ENCODE measurements at regions not wholly inside any gene's neighbourhood (a gene's known extent, or its start where the extent isn't known, plus 50 kb on each side); places are given as distances from the start of the nearest gene placed in this dataset.

DNA sequence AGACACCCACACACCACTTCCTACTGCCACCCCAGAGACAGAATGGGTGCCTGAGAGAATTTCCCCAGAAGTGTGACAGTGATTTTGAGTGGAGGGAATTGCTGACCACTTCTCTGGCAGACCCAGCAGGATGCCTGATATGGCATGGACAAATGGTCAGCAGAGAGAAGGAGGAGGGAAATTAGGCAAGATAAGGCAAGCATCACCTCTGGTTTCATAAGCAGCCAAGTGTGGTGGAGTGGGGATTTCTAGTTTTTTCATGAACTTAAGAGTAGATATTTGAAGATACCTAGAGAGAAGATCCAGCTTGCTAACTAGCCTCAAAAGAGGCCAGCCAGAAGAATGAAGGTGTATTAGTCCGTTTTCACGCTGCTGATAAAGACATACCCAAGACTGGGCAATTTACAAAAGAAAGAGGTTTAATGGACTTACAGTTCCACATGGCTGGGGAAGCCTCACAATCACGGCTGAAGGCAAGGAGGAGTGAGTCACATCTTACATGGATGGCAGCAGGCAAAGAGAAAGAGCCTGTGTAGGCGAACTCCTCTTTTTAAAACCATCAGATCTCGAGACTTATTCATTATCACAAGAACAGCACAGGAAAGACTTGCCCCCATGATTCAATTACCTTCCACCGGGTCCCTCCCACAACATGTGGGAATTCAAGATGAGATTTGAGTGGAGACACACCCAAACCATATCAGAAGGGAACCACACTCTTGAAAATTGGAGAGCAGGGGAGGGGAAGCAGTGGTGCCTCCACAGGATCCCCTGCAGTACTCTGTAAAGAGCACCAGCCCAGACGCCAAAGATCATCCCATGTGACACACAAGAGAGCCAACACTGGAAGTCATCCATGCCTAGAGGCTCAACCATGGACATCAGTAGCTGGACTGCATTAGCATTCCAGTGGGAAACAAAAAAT, 64.2 kb downstream of the RBM43 start:
- DNase-seq: no peak

DNA sequence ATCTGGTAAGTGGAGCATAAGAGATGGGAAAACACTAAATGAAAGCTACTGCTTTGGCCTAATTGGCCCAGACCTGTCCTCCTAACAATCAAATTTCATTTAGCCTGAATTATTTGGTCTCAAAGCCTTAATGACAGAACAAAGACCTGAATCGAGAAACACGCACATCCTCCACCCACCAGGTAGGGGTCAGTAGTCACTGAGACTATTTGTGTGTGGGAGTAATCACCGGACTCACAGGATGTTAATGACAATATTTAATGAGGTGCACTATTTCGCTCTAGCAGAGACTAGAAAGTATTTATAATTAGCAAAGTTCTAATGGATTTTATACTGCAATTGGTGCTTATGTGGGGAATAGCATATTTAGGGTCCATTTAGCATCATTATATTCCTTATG, 68.1 kb downstream of the RBM43 start:
- no peak for DNase-seq

DNA sequence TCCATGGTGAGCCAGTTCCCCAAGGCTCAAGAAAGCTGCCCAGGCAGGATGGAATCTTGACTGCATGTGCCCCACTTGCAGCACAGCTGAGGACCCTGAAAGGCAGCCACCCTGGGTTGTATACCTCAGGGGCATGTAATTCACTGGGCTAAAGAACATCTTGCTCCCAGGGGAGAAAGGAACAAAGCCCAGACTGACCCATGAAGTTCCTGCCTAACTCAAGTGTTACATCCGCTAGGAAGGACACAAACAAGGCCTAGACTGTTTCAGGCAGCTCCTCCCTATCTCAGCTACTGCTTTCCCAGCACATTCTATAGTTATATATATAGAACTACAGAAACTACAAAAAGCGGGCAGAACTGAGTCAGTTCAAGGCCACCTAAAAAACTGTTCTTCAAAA, 69.0 kb downstream of the RBM43 start:
- no peak for DNase-seq

DNA sequence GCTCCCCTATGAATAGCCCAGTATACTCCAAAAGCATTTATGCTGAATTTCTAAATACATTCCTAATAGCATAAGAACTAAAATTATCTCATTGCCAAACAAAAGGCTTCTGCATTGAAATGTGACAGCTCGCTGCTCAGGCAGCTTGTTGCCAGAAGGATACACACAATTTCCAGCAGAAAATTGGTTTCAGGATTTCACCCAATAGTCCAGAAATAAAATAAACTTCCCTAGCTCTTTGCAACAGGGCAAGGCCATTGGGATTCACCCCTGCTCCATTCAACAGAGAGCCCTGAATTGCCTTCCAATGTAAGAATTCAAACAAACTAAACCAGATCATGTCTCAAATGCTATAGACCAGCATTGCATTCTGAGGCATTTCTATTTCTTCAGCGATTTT, 70.7 kb downstream of the RBM43 start:
- DNase-seq: no peak

DNA sequence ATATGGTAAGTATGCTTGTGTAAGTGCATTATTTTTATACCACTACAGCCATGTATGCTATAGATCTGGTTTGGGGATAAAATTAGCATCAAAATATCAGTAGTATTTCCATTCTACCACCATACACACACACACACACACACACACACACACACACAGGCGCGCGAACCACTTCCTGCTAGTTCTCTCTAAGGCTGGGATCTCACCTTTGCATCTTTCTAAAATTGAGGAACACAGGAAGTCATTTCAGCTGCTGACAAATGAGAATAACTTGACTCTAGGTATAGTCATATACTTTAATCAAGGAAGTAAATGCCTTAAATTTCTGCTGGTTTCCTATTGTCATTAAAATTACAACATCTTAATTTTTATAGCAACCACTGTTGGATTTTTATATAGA, 72.5 kb downstream of the RBM43 start:
- no peak for DNase-seq

DNA sequence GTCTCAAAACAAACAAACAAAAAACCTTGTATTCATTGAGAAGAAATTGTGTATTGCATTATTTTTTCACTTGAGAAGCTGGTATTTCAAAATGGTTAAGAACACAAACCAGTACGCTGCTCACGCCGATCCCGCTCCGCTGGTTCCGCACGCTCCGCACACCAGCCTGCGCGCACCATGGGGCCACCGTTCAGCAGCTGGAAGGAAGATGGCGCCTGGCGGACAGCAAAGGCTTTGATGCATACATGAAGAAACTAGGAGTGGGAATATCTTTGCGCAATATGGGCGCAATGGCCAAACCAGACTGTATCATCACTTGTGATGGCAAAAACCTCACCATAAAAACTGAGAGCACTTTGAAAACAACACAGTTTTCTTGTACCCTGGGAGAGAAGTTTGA, 75.7 kb downstream of the RBM43 start:
- DNase-seq: no peak

DNA sequence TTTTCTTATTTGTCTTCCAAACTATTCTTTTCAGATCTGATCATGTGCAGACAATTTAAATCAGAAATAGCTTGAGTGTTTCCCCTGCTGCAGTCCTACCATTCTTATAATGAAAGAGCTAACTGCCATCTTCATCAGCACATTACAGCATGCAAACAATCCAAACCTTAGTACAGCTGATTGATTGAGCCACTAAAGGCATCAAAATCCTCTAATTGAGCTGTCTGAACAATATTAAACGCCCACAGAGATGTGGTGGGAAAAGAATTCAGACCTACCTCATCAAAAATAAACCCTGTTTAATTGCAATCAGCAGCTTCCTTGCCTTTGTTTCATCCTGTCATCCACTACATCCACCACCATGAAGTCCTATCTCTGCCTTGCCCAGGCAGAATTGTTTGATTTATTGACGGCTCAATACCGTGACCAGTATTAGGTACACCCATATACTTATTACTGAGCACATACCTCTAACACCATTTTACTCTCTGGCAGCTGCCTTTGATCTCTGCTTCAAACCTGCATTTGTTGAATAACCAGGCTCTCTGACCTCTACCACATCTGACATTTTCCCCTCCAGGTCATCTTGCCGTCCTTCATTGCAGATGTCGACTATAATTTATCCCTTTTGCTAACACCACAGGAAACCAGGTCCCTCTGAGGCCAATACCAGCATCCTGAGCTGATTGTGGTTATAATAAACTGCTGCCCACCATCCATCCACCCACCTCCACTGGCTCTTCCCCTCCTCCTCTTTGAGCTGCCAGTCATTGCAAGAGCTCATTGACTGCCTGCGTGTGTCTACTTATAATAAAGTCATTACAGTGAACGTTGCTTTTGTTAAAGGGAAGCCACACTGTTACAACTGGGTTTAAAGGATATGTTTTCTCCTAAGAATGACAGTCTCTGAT, 78.5 kb downstream of the RBM43 start:
- no peak for DNase-seq

DNA sequence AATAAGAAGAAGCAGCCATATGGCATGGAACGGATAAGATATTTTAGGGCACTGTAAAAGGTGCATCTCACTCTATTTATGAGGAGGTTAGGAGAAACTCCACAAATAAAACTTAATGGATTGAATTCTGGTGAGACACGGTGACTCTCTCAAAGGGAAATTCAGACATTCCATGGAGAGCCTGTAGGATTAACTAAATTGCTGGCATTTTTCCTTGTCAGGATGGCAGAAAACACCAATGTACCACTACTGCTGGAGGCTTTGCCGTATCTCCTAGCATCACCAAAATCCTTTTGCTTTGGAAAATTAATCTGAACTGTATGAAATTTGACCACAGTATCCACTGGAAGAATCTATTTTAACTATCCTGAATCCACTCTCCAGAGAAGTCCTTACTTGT, 79.3 kb downstream of the RBM43 start:
- no peak for DNase-seq

DNA sequence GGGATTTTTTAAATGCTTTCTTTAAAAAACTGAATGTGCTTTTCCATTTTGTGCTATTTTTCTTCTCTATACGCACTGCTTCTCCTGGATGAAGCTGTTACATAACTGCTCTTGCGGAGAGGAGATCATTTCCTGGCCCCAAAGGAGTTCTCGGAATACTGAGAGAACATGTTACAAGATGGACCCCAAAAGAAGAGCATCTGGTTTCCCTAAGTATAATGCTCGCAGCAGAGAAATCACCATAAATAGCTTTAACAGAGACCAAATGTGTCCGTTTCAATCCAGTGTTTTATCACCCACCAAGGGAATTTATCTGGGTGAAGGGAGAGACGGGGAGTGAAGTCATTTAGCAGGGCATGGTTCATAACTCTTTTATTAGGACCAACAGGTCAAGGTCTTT, 80.1 kb downstream of the RBM43 start:
- DNase-seq: no peak

DNA sequence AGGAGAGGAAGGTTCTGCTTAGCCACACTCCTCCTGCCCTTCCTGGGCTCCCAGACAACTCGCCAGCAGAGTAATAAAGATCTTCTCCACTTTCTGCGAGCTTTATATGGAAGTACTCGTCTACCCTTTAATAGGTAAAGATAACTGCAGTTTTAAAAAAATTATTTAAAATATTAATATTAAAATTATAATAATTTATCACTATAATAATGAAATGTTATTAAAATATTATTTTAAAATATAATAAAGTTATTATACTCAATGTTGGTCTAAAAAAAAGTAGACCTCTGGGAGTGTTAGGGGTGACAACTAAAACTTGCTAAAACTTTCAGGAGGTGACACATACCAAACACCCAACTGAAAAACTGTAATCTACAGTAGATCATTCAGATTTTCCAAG, 81.5 kb downstream of the RBM43 start:
- DNase-seq: no peak

DNA sequence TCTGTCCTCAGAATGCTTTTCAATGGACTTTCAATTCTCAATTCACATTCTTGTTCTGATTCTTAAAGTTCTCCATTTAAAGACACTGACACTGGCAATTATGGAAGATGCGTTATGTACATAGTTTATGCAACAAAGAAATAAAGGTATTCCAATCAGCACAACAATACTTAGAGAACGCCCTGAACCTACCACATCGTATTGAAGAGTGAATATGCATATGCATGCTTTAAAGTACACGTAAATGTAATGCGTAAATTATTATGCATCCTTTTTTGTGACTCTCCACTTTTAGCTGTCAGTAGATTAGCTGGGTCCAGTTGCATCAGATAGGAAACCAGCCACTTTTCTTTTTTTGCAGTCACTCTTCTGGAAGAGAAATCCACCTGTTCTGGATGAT, 83.5 kb downstream of the RBM43 start:
- no peak for DNase-seq

DNA sequence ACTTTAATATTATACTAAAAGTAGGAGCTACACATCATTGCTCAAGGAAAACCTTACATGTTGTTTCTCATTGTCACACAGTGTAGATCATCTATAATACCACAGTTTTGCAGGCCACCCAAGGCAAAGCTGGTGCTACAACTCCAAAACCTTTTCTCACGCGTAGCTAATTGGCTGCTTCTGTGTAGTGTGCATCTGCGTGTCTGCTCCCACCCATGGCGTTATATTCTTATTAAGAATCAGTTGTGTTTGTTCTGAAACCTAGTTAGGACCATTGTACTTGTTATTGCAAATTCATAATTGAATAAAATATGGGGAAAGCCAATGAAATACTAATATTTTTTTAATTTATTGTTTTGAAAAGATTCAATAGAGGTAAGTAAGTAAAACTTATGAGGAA, 83.9 kb downstream of the RBM43 start:
- no peak for DNase-seq

DNA sequence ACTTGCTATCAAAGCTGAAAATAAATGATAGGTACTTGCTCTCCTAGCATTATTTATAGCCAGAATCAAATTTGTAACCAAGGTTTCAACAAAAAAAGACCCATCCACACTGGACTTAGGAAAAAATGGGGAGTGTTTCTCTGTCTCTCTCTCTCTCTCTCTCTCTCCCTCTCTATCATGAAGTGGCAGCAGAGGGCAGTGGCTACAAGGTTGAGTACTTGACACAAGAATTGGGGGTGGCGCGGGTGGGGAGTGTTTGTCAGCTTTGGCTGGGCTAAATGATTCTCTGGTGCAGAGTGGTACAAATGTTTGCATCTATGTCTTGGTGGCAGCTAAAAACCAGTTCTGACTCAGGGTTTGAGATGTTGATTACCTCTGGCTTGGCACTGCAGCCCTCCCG, 85.0 kb downstream of the RBM43 start:
- DNase-seq: no peak

DNA sequence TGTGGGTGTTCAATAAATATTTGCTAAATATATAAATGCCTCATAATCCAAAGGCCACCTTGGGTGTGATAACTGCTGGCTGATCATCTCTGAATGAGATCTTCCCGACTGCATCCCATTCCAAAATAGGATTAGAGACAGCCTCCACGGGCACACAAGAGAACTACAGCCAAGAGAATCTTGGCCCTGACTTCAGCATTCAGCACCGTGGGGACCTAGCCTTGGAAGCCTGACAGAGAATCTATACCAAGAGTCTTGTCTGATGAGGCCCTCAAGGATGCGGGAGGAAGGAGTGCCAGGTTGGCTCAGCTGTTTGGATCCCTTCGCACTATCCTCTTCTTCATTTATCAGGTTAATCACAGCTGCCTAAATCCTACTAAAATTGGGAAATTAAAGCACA, 85.8 kb downstream of the RBM43 start:
- no peak for DNase-seq

DNA sequence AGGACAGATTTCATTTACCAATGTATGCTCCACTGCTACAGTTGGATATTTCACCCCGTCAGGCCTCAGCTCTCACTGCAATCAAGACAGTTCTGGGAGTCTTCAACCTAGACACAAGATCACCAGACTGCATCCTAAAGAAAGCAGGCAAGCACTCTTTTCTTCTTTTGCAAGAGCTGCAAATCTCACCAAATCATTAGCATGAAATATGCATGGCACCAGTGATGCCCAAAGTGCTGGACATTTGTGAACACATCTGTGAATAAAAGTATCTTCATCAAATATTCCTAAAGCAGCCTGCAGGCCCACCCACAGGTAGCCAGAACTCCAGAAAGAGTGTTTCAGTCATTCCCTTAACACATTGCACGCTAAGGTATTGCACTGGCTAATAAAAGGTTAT, 87.5 kb downstream of the RBM43 start:
- DNase-seq: no peak

DNA sequence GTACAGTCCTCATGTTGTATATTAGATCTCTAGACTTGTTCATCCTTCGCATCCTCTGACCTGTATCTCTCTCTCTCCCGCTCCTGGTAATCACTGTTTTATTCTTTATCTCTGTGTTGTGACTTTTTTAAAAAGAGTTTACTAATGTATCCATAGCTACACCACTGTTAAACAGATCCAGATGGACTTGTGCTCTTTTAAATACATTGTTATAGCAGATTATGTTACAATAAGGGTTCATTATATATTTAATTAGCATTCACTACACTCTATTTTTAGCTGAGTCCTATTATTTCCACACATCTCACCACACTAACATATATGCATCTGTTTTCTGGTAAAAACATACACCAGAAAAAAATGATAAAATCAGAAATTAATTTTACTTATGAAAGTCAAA, 90.5 kb downstream of the RBM43 start:
- DNase-seq: no peak

DNA sequence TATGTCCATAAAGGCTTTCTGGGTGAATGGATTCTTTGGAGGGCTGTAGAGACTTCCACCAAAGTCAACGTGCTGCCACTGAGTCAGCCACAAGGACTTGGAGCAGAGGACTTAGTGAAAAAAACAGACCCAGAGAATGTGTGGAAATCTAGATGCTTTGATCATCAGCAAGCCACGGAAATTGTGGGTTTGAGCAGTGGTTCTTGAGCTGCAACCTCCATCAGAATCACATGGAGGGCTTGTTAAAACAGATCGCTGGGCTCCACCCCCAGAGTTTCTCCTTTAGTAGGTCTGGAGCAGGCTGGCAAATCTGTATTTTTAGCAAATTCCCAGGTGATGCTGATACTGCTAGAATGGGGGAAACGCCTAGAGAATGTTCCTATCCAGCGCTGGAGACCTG, 95.3 kb downstream of the RBM43 start:
- DNase-seq: no peak

DNA sequence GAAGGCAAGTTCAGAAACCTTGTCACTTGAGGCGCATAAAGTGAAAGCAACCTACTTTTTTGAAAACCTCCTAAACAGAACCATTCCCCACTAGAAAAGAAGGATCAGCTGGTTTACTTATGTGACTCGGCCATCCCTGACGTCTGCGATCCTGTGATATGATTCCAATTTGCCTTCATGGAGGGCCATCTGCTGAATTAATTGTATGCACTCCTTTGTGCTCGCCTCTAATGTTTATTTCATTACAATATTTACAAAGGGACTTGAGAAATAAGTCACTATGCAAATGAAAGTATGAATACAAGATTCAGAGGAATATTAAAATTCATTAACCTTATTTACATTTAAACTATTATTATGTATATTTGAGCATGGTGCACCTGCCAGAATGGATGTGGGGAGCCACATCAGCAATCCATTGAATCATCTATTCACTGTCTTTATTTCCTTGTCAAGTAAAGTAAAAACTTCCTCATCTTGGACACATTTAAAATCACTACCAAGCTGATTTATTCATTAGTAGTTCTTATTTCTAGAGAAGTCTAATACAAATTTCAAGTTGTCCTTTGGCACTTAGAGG, 96.5 kb downstream of the RBM43 start:
- DNase-seq: no peak

DNA sequence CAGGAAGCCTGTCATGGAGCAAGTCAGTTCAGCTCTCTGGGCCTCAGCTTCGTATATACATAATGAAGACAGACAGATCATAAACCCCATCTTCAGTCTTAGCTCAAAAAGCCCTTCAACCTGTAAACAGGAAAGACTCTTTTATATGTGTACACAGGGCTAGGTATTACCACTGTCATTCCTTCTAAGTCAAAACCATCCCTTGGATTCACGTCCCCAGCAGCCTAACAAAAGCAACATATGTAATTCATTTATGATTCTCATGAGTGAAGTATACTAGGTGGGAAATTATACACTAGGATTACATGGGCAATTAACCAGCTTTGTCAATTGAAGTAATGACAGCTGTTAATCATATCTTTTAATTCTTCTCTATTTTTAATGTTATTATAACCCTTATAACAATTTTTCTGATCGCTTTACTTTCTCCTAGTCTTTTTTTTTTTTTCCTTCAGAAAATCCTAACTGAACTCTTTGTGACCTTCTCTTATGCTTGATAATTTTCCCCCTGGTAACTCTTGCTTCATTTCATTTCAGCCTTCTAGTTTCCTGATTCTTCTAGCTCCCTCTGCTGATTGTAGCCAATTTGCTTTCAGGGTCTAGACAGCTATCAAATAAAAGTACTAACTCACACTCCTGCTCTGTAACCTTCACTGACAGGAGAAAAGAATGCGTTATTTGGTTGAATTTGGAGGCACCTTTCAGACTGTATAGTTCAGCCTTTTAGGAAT, 99.7 kb downstream of the RBM43 start:
- no peak for DNase-seq

DNA sequence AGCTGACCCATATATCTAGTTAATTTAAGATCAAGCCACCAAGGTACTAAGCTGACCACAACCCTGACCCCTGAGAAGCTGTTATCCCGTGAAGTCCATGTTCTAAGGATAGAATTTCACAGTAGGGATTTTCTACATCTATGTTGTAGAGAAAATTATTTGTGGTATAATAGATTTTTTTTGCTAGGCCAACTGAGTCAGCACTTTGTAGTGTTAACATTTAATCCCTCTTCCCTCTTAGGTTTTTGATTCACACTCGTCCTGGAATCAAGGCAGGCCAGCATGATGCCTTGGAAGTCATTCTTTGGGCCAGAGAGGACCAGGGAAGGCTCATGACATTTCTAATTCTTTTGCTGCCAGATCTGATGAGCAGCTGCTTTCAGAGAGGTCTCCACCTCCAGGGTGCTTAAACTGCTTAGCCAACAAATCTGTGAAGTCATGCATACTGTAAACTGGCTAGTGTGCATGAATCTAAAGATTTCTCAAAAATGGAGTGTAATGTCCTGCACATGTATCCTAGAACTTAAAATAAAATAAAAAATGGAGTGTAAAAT, 102.5 kb downstream of the RBM43 start:
- no peak for DNase-seq

DNA sequence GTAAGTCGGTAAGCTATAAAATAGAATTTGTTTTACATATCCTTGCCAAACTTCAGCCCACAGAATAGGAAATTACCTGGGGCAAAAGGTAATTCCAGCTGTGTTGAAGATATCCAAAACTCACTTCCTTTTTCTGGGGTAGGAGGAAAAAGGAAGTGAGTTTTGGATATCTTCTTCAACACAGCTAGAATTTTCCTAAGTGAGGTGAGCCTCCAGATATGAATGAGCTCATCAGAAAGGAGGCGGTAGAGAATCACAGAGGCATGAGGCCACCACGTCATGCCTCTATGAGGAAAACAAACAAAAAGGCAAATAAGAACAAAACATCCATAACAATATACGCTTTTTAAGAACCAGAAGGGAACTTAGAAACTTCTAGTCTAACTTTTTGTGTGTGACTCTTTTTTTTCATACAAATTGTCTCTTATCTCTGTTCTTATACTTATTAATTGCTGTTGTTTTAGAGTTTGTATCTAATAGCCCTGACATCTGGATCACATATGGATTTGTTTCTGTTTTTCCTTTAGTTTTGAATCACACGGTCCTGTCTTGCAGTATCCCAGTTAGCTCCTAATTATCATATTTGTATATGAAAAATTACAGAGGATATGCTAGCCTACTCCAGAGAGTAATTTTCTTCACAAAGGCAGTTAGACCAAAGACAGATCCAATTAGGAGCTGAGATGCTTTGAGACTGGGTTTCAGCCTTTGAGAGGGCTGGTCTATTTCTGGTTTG, 104.5 kb downstream of the RBM43 start:
- no peak for DNase-seq

DNA sequence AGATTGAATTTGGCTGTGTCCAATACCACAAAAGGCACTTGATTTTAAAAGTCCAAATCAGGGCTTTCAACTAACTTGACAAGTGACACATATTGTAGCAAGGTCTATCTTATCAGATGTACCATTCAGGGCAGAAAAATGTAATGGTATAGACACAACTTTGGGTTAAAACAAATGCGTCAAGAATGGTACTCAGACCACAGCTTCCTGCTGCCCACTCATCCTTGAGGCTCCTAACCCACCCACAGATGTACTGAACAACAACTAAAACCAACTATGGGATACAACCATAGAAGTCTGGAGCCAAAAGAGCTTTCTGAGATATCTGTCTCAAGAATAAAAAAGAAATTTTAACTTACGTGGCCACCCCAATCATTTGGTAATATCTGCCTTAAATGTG, 105.2 kb downstream of the RBM43 start:
- DNase-seq: no peak

Data from RPMI8226 (cell line).